ENCODE measurements at regions not wholly inside any gene's neighbourhood (a gene's known extent, or its start where the extent isn't known, plus 50 kb on each side); places are given as distances from the start of the nearest gene placed in this dataset.

GRCh38 chr20:6707321-6707831, 60.1 kb upstream of the BMP2 start:
- Histone ChIP-seq H3K9me3 (no peaks in the 10 kb centered on the region), H3K4me3 (no peak overlapping the region), H3K27me3 (replicated peaks; ENCODE audit: insufficient read depth) (no peaks in the 10 kb centered on the region), H3K27ac (peak overlapping the region in 1 of 2 donors; percentile 10), H3K36me3 (no peaks in the 10 kb centered on the region), H3K4me1 (ENCODE audit: control insufficient read depth in 1 of 2, low read depth in 2 of 2) (peaks cover 7 to 52% of the 10 kb centered on the region in 2 donors)
- DNase-seq (ENCODE audit: low spot score) (no peak), ATAC-seq (ENCODE audit: insufficient number of reproducible peaks, low FRiP score, low read depth) (no peak)
- no peak for TF ChIP-seq CTCF (IDR thresholded peaks at IDR 0.05)

- DNase-seq (ENCODE audit: low spot score): no peak
- TF ChIP-seq CTCF (IDR thresholded peaks at IDR 0.05): no peak
- H3K27me3 ChIP-seq (replicated peaks; ENCODE audit: insufficient read depth): no peaks in the 10 kb centered on the region
- H3K9me3 ChIP-seq: no peaks in the 10 kb centered on the region
- no peak for ATAC-seq (ENCODE audit: insufficient number of reproducible peaks, low FRiP score, low read depth)
- H3K36me3 ChIP-seq: no peaks in the 10 kb centered on the region
- no peak overlapping the region for H3K4me3 ChIP-seq
- H3K27ac ChIP-seq: peak overlapping the region in 1 of 2 donors; percentile 85
- peaks cover 7 to 52% of the 10 kb centered on the region in 2 donors for H3K4me1 ChIP-seq (ENCODE audit: control insufficient read depth in 1 of 2, low read depth in 2 of 2)
These were observed 61.4 kb upstream of the BMP2 start for GRCh38 chr20:6705926-6706548.

GRCh38 chr20:6705106-6705766, 62.2 kb upstream of the BMP2 start:
- no peak for ATAC-seq (ENCODE audit: insufficient number of reproducible peaks, low FRiP score, low read depth)
- peak overlapping the region; percentile 81 to 85 for H3K27ac ChIP-seq

GRCh38 chr20:6704132-6704861, 63.2 kb upstream of the BMP2 start:
- Histone ChIP-seq H3K27me3 (replicated peaks; ENCODE audit: insufficient read depth) (no peaks in the 10 kb centered on the region), H3K36me3 (no peaks in the 10 kb centered on the region), H3K4me1 (ENCODE audit: control insufficient read depth in 1 of 2, low read depth in 2 of 2) (peaks cover 7 to 47% of the 10 kb centered on the region in 2 donors), H3K9me3 (no peaks in the 10 kb centered on the region), H3K27ac (peak overlapping the region; percentile 81 to 85), H3K4me3 (no peak overlapping the region)
- ATAC-seq (ENCODE audit: insufficient number of reproducible peaks, low FRiP score, low read depth) (peak; percentile 78), DNase-seq (ENCODE audit: low spot score) (no peak)
- no peak for TF ChIP-seq CTCF (IDR thresholded peaks at IDR 0.05)

More at GRCh38 chr20:6705106-6705766, 62.2 kb upstream of the BMP2 start:
- H3K4me3 ChIP-seq: no peak overlapping the region
- H3K36me3 ChIP-seq: no peaks in the 10 kb centered on the region
- no peaks in the 10 kb centered on the region for H3K27me3 ChIP-seq (replicated peaks; ENCODE audit: insufficient read depth)
- TF ChIP-seq CTCF (IDR thresholded peaks at IDR 0.05): no peak
- H3K9me3 ChIP-seq: no peaks in the 10 kb centered on the region
- peaks cover 7 to 52% of the 10 kb centered on the region in 2 donors for H3K4me1 ChIP-seq (ENCODE audit: control insufficient read depth in 1 of 2, low read depth in 2 of 2)
- no peak for DNase-seq (ENCODE audit: low spot score)

GRCh38 chr20:6703656-6704055, 63.8 kb upstream of the BMP2 start:
- TF ChIP-seq CTCF (IDR thresholded peaks at IDR 0.05): no peak
- Histone ChIP-seq H3K9me3 (no peaks in the 10 kb centered on the region), H3K27me3 (replicated peaks; ENCODE audit: insufficient read depth) (no peaks in the 10 kb centered on the region), H3K4me3 (no peak overlapping the region), H3K4me1 (ENCODE audit: control insufficient read depth in 1 of 2, low read depth in 2 of 2) (peaks cover 7 to 42% of the 10 kb centered on the region in 2 donors), H3K27ac (peak overlapping the region; percentile 81 to 85), H3K36me3 (no peaks in the 10 kb centered on the region)
- ATAC-seq (ENCODE audit: insufficient number of reproducible peaks, low FRiP score, low read depth): no peak
- no peak for DNase-seq (ENCODE audit: low spot score)
